SK-N-SH treated with all-trans-retinoic acid at 6 μM for 48 hours (cell line): ENCODE measurements at regions not wholly inside any gene's neighbourhood (a gene's known extent, or its start where the extent isn't known, plus 50 kb on each side); places are given as distances from the start of the nearest gene placed in this dataset.

Experiments
- ARNTL ChIP-seq: fragments of 450-650 bp; formaldehyde crosslinking; IDR thresholded peaks from 2 replicates; pipeline ENCODE4 v1.5.0; 2020; ENCODE audit warnings: low read depth, mild to moderate bottlenecking, moderate library complexity, borderline replicate concordance
- CSDC2 ChIP-seq: fragments of 250-450 bp; sonication (Bioruptor Pico); IDR thresholded peaks from 2 replicates; pipeline ENCODE4 v1.5.0; 2020; ENCODE audit warnings: mild to moderate bottlenecking, moderate library complexity
- GLIS3 ChIP-seq: fragments of 250-450 bp; sonication (Bioruptor Pico); IDR thresholded peaks from 2 replicates; pipeline ENCODE4 v1.5.0; 2020; ENCODE audit warnings: mild to moderate bottlenecking, moderate library complexity
- ISL1 ChIP-seq: fragments of 250-450 bp; sonication (Bioruptor Pico); IDR thresholded peaks from 2 replicates; pipeline ENCODE4 v2.1.2; 2022; ENCODE audit warnings: mild to moderate bottlenecking, moderate library complexity
- PATZ1 ChIP-seq: fragments of 250-450 bp; sonication (Bioruptor Pico); IDR thresholded peaks from 2 replicates; pipeline ENCODE4 v1.8.0; 2020; ENCODE audit warnings: mild to moderate bottlenecking, moderate library complexity, borderline replicate concordance
- POU6F1 ChIP-seq: fragments of 250-450 bp; sonication (Bioruptor Pico); IDR thresholded peaks from 2 replicates; pipeline ENCODE4 v1.8.0; 2021; ENCODE audit warnings: low read depth, mild to moderate bottlenecking, moderate library complexity, borderline replicate concordance
- RARB ChIP-seq: fragments of 250-450 bp; sonication (Bioruptor Pico); IDR thresholded peaks from 2 replicates; pipeline ENCODE4 v1.8.0; 2021; ENCODE audit warnings: mild to moderate bottlenecking, moderate library complexity
- SNAI2 ChIP-seq: fragments of 250-450 bp; sonication (Bioruptor Pico); IDR thresholded peaks from 2 replicates; pipeline ENCODE4 v1.5.0; 2020; ENCODE audit warnings: mild to moderate bottlenecking, moderate library complexity
- TCF4 ChIP-seq: fragments of 250-450 bp; sonication (Bioruptor Pico); IDR thresholded peaks from 2 replicates; pipeline ENCODE4 v1.8.0; 2021; ENCODE audit warnings: mild to moderate bottlenecking, moderate library complexity, borderline replicate concordance
- TSHZ2 ChIP-seq: fragments of 250-450 bp; sonication (Bioruptor Pico); IDR thresholded peaks from 2 replicates; pipeline ENCODE4 v1.5.0; 2020; ENCODE audit warnings: mild to moderate bottlenecking, moderate library complexity
- ZFP3 ChIP-seq: fragments of 250-450 bp; sonication (Bioruptor Pico); IDR thresholded peaks from 2 replicates; pipeline ENCODE4 v1.5.0; 2020; ENCODE audit warnings: mild to moderate bottlenecking, moderate library complexity
- ZFP30 ChIP-seq: fragments of 450-650 bp; formaldehyde crosslinking; IDR thresholded peaks from 2 replicates; pipeline ENCODE4 v1.5.0; 2022; ENCODE audit warnings: mild to moderate bottlenecking, moderate library complexity
- ZNF565 ChIP-seq: fragments of 450-650 bp; formaldehyde crosslinking; conservative IDR thresholded peaks from 2 replicates; pipeline ENCODE4 v1.5.0; 2020; ENCODE audit warnings: low read depth, mild to moderate bottlenecking, moderate library complexity
- ZNF8 ChIP-seq: fragments of 450-650 bp; formaldehyde crosslinking; IDR thresholded peaks from 2 replicates; pipeline ENCODE4 v1.5.0; 2020; ENCODE audit warnings: mild to moderate bottlenecking, moderate library complexity

- TF ChIP-seq ZNF8 (no peak), GLIS3 (CRISPR knock-in tag) (no peak), ZNF565 (CRISPR knock-in tag) (no peak), PATZ1 (no peak), TCF4 (no peak), SNAI2 (CRISPR knock-in tag) (no peak), CSDC2 (CRISPR knock-in tag) (no peak), ZFP3 (CRISPR knock-in tag) (no peak), TSHZ2 (no peak), POU6F1 (CRISPR knock-in tag) (no peak), ZFP30 (CRISPR knock-in tag) (no peak), ISL1 (CRISPR knock-in tag) (no peak), ARNTL (no peak), RARB (CRISPR knock-in tag) (no peak)
Observed at GRCh38 chr3:59506191-59506590, 456.4 kb upstream of the CFAP20DC start.
